H1 (cell line): ENCODE measurements at regions not wholly inside any gene's neighbourhood (a gene's known extent, or its start where the extent isn't known, plus 50 kb on each side); places are given as distances from the start of the nearest gene placed in this dataset.
"Not testable (repeated sequence)": the region's sequence is repeated elsewhere in the genome, so short reads cannot be mapped to it uniquely, and the experiment has no call there.

ENCODE experiments used
- CTCF ChIA-PET: fragments of 300-600 bp; sonication (Branson Sonifier 250); formaldehyde crosslinking; loops from one replicate; lab custom pipeline; 2021; ENCODE audit not compliant: partially characterized antibody; lab: Charles Lee
- POLR2A ChIA-PET: fragments of 300-600 bp; sonication (Branson Sonifier 250); formaldehyde crosslinking; loops from one replicate; lab custom pipeline; 2021; ENCODE audit warnings: inconsistent platforms; ENCODE audit not compliant: partially characterized antibody; lab: Charles Lee
- DNase-seq, 2 experiments: peaks; one replicate each; pipeline versions ENCODE4 v3.0.0 to v3.0.0-alpha.2; 2010 to 2022; ENCODE audit warnings: low spot score in 2 of 2, low read depth in 1 of 2, mixed read lengths in 1 of 2
- FAIRE-seq: peaks from 2 replicates; lab custom pipeline; 2011; peaks lifted over from hg19 to GRCh38; lab: Jason Lieb, UNC
- H2AFZ ChIP-seq: 2 replicates; pipeline ENCODE4 v1.8.1; 2012; ENCODE audit warnings: low read length, inconsistent platforms
- H2AK5ac ChIP-seq: 2 replicates; pipeline ENCODE4 v1.6.1; 2013; ENCODE audit warnings: low read depth, low read length
- H2BK120ac ChIP-seq: replicated peaks from 2 replicates; pipeline ENCODE3; 2013; ENCODE audit warnings: low read depth, low read length, inconsistent platforms
- H2BK12ac ChIP-seq: 2 replicates; pipeline ENCODE4 v1.6.1; 2013; ENCODE audit warnings: low read depth, low read length
- H2BK15ac ChIP-seq: 2 replicates; pipeline ENCODE4 v1.6.1; 2013; ENCODE audit warnings: low read length
- H2BK20ac ChIP-seq: 2 replicates; pipeline ENCODE4 v1.6.1; 2013; ENCODE audit warnings: low read length
- H2BK5ac ChIP-seq: 2 replicates; pipeline ENCODE4 v1.6.1; 2013; ENCODE audit warnings: low read depth, low read length
- H3K14ac ChIP-seq: 2 replicates; pipeline ENCODE4 v1.6.1; 2013; ENCODE audit warnings: inconsistent platforms; ENCODE audit not compliant: insufficient read length
- H3K18ac ChIP-seq: 2 replicates; pipeline ENCODE4 v1.6.1; 2013; ENCODE audit warnings: low read length; ENCODE audit errors: extremely low read depth
- H3K23ac ChIP-seq: 2 replicates; pipeline ENCODE4 v1.6.1; 2013; ENCODE audit warnings: inconsistent platforms; ENCODE audit not compliant: insufficient read length
- H3K23me2 ChIP-seq: 2 replicates; pipeline ENCODE4 v1.6.1; 2013; ENCODE audit warnings: low read depth, low read length
- H3K27ac ChIP-seq: 2 replicates; pipeline ENCODE4 v1.6.1; 2011; ENCODE audit warnings: low read depth, low read length, inconsistent platforms
- H3K27me3 ChIP-seq, 4 experiments: replicated peaks in 1 of 4; 1 replicate in 1 of 4; 2 replicates in 3 of 4; pipeline versions ENCODE4 v1.6.1 to v1.8.1; 2011 to 2013; ENCODE audit warnings: low read length in 3 of 4, mild to moderate bottlenecking in 3 of 4, inconsistent platforms in 2 of 4, mixed read lengths in 2 of 4, moderate library complexity in 1 of 4; ENCODE audit not compliant: control insufficient read depth in 3 of 4, insufficient read depth in 3 of 4; ENCODE audit errors: extremely low read depth in 1 of 4
- H3K36me3 ChIP-seq, 4 experiments: 2 replicates each; pipeline versions ENCODE4 v1.6.1 to v1.8.1; 2011 to 2013; ENCODE audit warnings: mild to moderate bottlenecking in 4 of 4, low read length in 3 of 4, moderate library complexity in 2 of 4, control low read depth in 1 of 4, inconsistent platforms in 1 of 4; ENCODE audit not compliant: insufficient read depth in 4 of 4, control insufficient read depth in 2 of 4
- H3K4ac ChIP-seq: replicated peaks from 2 replicates; pipeline ENCODE3; 2013; ENCODE audit warnings: low read length, low read depth, mixed read lengths, inconsistent platforms; ENCODE audit not compliant: insufficient read length
- H3K4me1 ChIP-seq, 4 experiments: replicated peaks in 1 of 4; 1 replicate in 1 of 4; 2 replicates in 3 of 4; pipeline versions ENCODE4 v1.6.1 to v1.8.1; 2011 to 2013; ENCODE audit warnings: low read length in 3 of 4, inconsistent platforms in 2 of 4, mixed read lengths in 1 of 4; ENCODE audit not compliant: insufficient read depth in 4 of 4, control insufficient read depth in 3 of 4
- H3K4me2 ChIP-seq, 2 experiments: 2 replicates each; pipeline versions ENCODE4 v1.6.1 to v1.8.1; 2011 to 2013; ENCODE audit warnings: low read depth in 2 of 2, low read length in 2 of 2, control low read depth in 1 of 2, inconsistent platforms in 1 of 2, mild to moderate bottlenecking in 1 of 2; ENCODE audit not compliant: insufficient read depth in 1 of 2
- H3K4me3 ChIP-seq, 4 experiments: fragments of 200-600, 300-600 bp in 1 of 4; sonication (generic), shearing (Covaris generic), sonication (Bioruptor Twin) in 1 of 4; 2 replicates each; pipeline versions ENCODE4 v1.5.1 to v1.8.1; 2011 to 2016; ENCODE audit warnings: low read length in 4 of 4, low read depth in 3 of 4, control low read depth in 2 of 4, inconsistent platforms in 2 of 4, mild to moderate bottlenecking in 2 of 4, mixed read lengths in 1 of 4, moderate library complexity in 1 of 4; ENCODE audit not compliant: insufficient read depth in 2 of 4; ENCODE audit errors: extremely low read depth in 1 of 4
- H3K56ac ChIP-seq: replicated peaks from 2 replicates; pipeline ENCODE3; 2013; ENCODE audit warnings: low read depth, mild to moderate bottlenecking, mixed read lengths, low read length, inconsistent platforms; ENCODE audit not compliant: insufficient read length
- H3K79me1 ChIP-seq: 2 replicates; pipeline ENCODE4 v1.6.1; 2013; ENCODE audit warnings: low read depth, low read length, control low read depth
- H3K79me2 ChIP-seq, 2 experiments: 2 replicates each; pipeline versions ENCODE4 v1.6.1 to v1.8.1; 2012 to 2013; ENCODE audit warnings: low read length in 2 of 2, mild to moderate bottlenecking in 2 of 2, inconsistent platforms in 1 of 2; ENCODE audit not compliant: insufficient read depth in 2 of 2, control insufficient read depth in 1 of 2
- H3K9ac ChIP-seq, 4 experiments: replicated peaks in 1 of 4; 1 replicate in 1 of 4; 2 replicates in 3 of 4; pipeline versions ENCODE4 v1.6.1 to v1.8.1; 2011 to 2013; ENCODE audit warnings: low read depth in 3 of 4, low read length in 3 of 4, control low read depth in 2 of 4, mild to moderate bottlenecking in 2 of 4, moderate library complexity in 2 of 4, inconsistent platforms in 1 of 4; ENCODE audit errors: extremely low read depth in 1 of 4
- H3K9me3 ChIP-seq, 2 experiments: 2 replicates each; pipeline versions ENCODE4 v1.6.1 to v1.8.1; 2012 to 2013; ENCODE audit warnings: mild to moderate bottlenecking in 2 of 2, moderate library complexity in 2 of 2, control low read depth in 1 of 2, inconsistent platforms in 1 of 2, low read depth in 1 of 2, low read length in 1 of 2, mixed read lengths in 1 of 2; ENCODE audit not compliant: insufficient read depth in 2 of 2
- H4K20me1 ChIP-seq, 2 experiments: replicated peaks in 1 of 2; 2 replicates each; pipeline versions ENCODE3 to v1.8.1; 2011 to 2013; ENCODE audit warnings: inconsistent platforms in 2 of 2, low read length in 2 of 2, mild to moderate bottlenecking in 1 of 2; ENCODE audit not compliant: insufficient read depth in 2 of 2, control insufficient read depth in 1 of 2
- H4K5ac ChIP-seq: 2 replicates; pipeline ENCODE4 v1.6.1; 2013; ENCODE audit warnings: low read length, low read depth, mixed read lengths, inconsistent platforms; ENCODE audit not compliant: insufficient read length
- H4K8ac ChIP-seq: 2 replicates; pipeline ENCODE4 v1.8.0; 2013; ENCODE audit warnings: mild to moderate bottlenecking, moderate library complexity, low read length, inconsistent platforms; ENCODE audit not compliant: insufficient read depth; ENCODE audit errors: extremely low read depth
- H4K91ac ChIP-seq: replicated peaks from 2 replicates; pipeline ENCODE3; 2013; ENCODE audit warnings: low read length, mixed read lengths, inconsistent platforms; ENCODE audit not compliant: insufficient read length
- RFX5 ChIP-seq: IDR thresholded peaks from 2 replicates; pipeline ENCODE4 v1.6.1; 2011; ENCODE audit warnings: low read depth, low read length, improper control_type of control experiment, borderline replicate concordance
- WGBS, 2 experiments: shearing (Covaris generic) in 1 of 2; methylation state at CpG; one replicate each; pipeline versions ENCODE4 v1.1.6 to v1.1.7; 2013 to 2015; ENCODE audit warnings: low lambda C conversion rate in 2 of 2, mixed read lengths in 2 of 2, inconsistent platforms in 1 of 2, low coverage in 1 of 2, missing lambda C conversion rate in 1 of 2; ENCODE audit not compliant: insufficient replicate concordance in 2 of 2, insufficient coverage in 1 of 2, insufficient read length in 1 of 2; ENCODE audit errors: extremely low coverage in 1 of 2, missing lambda C conversion rate in 1 of 2; 5-methylcytosine and 5-hydroxymethylcytosine counted together

- FAIRE-seq = no peak
Measured at GRCh38 chr1:76730027-76730426, 137.3 kb upstream of the ST6GALNAC5 start.

DNA sequence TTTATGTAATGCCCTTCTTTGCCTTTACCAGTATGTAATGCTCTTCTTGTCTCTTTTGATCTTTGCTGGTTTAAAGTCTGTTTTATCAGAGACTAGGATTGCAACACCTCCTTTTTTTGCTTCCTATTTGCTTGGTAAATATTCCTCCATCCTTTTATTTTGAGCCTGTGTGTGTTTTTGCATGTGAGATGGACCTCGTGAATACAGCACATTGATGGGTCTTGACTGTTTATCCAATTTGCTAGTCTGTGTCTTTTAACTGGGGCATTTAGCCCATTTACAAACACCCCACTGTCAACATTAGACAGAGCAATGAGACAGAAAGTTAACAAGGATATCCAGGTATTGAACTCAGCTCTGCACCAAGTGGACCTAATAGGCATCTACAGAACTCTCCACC, 128.9 kb upstream of the ST6GALNAC5 start:
- POLR2A ChIA-PET, H3K27me3 ChIP-seq, H4K5ac ChIP-seq, H3K4me1 ChIP-seq, H2AK5ac ChIP-seq, H3K9me3 ChIP-seq, H2BK12ac ChIP-seq, H4K20me1 ChIP-seq, H3K79me2 ChIP-seq, H2BK120ac ChIP-seq, H3K4me3 ChIP-seq, FAIRE-seq, H3K4ac ChIP-seq, H3K56ac ChIP-seq, H2AFZ ChIP-seq, H3K9ac ChIP-seq, DNase-seq, H3K23ac ChIP-seq, H3K14ac ChIP-seq, H3K23me2 ChIP-seq, H2BK20ac ChIP-seq, H3K27ac ChIP-seq, H4K8ac ChIP-seq, H3K4me2 ChIP-seq, H4K91ac ChIP-seq, H3K18ac ChIP-seq, H3K36me3 ChIP-seq, H2BK15ac ChIP-seq, H3K79me1 ChIP-seq, H2BK5ac ChIP-seq: not testable (repeated sequence)
- 89% methylated on average over 1 of the region's 1 CpG; no CpG with 5 or more reads in 1 of the 2 experiments for whole genome bisulfite sequencing, 2 experiments
- CTCF ChIA-PET = interaction anchor here (1.3 kb wide), 1 partner anchor 20 kb away, joined by 3 read pairs; no protein-coding TSS in a partner anchor

More at GRCh38 chr1:76730027-76730426, 137.3 kb upstream of the ST6GALNAC5 start:
- no peak overlapping the region for H2AK5ac ChIP-seq
- CTCF ChIA-PET = interaction anchor here (1.1 kb wide), 1 partner anchor 152 kb away, joined by 3 read pairs; no protein-coding TSS in a partner anchor
- H3K56ac ChIP-seq = no peak overlapping the region
- H4K8ac ChIP-seq = no peak overlapping the region
- no peak overlapping the region for H3K27ac ChIP-seq
- no peak overlapping the region for H3K14ac ChIP-seq
- H3K9me3 ChIP-seq = no peaks in the 10 kb centered on the region
- DNase-seq = no peak
- TF ChIP-seq RFX5 = no peak
- TF ChIP-seq, all 59 proteins: peak for 0
- Histone ChIP-seq H4K20me1 (no peaks in the 10 kb centered on the region), H3K79me2 (no peaks in the 10 kb centered on the region), H2BK12ac (no peak overlapping the region), H3K4me2 (no peak overlapping the region), H2AFZ (no peak overlapping the region), H3K4me3 (no peak overlapping the region), H3K4ac (no peak overlapping the region), H2BK120ac (no peak overlapping the region), H2BK5ac (no peak overlapping the region), H3K79me1 (no peaks in the 10 kb centered on the region), H3K36me3 (no peaks in the 10 kb centered on the region), H3K4me1 (no peaks in the 10 kb centered on the region), H3K23ac (no peak overlapping the region), H2BK15ac (no peak overlapping the region), H4K5ac (no peak overlapping the region), H3K9ac (no peak overlapping the region), H3K18ac (no peak overlapping the region), H3K27me3 (no peaks in the 10 kb centered on the region), H4K91ac (no peak overlapping the region), H2BK20ac (no peak overlapping the region), H3K23me2 (no peaks in the 10 kb centered on the region)
- POLR2A ChIA-PET = no interaction called here
- WGBS, 2 experiments = 77% methylated on average over 2 of the region's 2 CpGs; no CpG with 5 or more reads in 1 of the 2 experiments
